Esophagus muscularis mucosa (tissue), 3 donors: ENCODE measurements at regions not wholly inside any gene's neighbourhood (a gene's known extent, or its start where the extent isn't known, plus 50 kb on each side); places are given as distances from the start of the nearest gene placed in this dataset.

Experiments
- CTCF ChIP-seq, 3 experiments: fragments of 200-600 bp in 2 of 3; fragments of 450-650 bp in 1 of 3; sonication (generic) in 2 of 3; IDR thresholded peaks; one replicate each; pipeline ENCODE4 v1.5.1; 2017 to 2019; ENCODE audit warnings: antibody characterized with exemption in 3 of 3, mild to moderate bottlenecking in 2 of 3, moderate library complexity in 1 of 3
- POLR2A ChIP-seq: fragments of 450-650 bp; IDR thresholded peaks from one replicate; pipeline ENCODE4 v1.6.1; 2017; ENCODE audit warnings: antibody characterized with exemption, moderate library complexity, mild to moderate bottlenecking, low read depth

DNA sequence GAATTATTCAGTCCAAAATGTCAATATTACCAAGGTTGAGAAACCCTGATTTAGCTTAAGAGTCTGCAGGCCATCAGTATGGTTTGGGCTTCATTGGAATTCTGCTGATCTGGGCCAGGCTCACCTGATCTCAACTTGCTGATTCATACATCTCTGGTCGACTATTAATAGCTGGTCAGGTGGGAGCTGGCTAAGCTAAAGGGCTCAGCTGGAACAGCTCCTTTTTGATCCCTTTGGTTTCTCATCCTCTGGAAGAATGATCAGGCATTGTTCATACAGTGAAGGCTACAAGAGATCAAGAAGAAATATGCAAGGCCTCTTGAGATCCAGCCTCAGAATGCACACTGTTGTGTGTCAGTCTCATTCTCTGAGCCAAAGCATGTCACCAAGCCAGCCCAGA lies 123.3 kb upstream of the MME start:
- TF ChIP-seq CTCF (IDR thresholded peaks at IDR 0.05) (no peak), POLR2A (no peak)
